Fibroblast of the conjunctiva (primary cell): ENCODE measurements at regions not wholly inside any gene's neighbourhood (a gene's known extent, or its start where the extent isn't known, plus 50 kb on each side); places are given as distances from the start of the nearest gene placed in this dataset.
A peak's percentile ranks its signal among the peaks of the same experiment; 100 is the strongest.

ENCODE experiments used
- DNase-seq: peaks from one replicate; pipeline ENCODE4 v3.0.0-alpha.2; 2010; ENCODE audit warnings: low read depth

GRCh38 chr15:60095711-60096110 lies 91.6 kb downstream of the FOXB1 start:
- DNase-seq, result no peak

- DNase-seq, result no peak
These were observed 92.0 kb downstream of the FOXB1 start for GRCh38 chr15:60096157-60096556.

GRCh38 chr15:60101416-60101815 lies 97.3 kb downstream of the FOXB1 start:
- DNase-seq, result no peak

- no peak for DNase-seq
These were observed 98.6 kb downstream of the FOXB1 start for GRCh38 chr15:60102748-60103147.

GRCh38 chr15:60110909-60111308 lies 106.8 kb downstream of the FOXB1 start:
- no peak for DNase-seq

- peak; percentile 13 for DNase-seq
These were observed 111.7 kb downstream of the FOXB1 start for GRCh38 chr15:60115579-60116380.

GRCh38 chr15:60116456-60117089 lies 112.5 kb downstream of the FOXB1 start:
- DNase-seq, result no peak

- no peak for DNase-seq
These were observed 114.0 kb downstream of the FOXB1 start for GRCh38 chr15:60118146-60118545.

GRCh38 chr15:60118626-60119025 lies 114.5 kb downstream of the FOXB1 start:
- no peak for DNase-seq

- no peak for DNase-seq
These were observed 115.0 kb downstream of the FOXB1 start for GRCh38 chr15:60119101-60119500.

- DNase-seq, result no peak
These were observed 116.0 kb downstream of the FOXB1 start for GRCh38 chr15:60120100-60120499.

- no peak for DNase-seq
These were observed 117.7 kb downstream of the FOXB1 start for GRCh38 chr15:60121845-60122244.

- no peak for DNase-seq
These were observed 118.6 kb downstream of the FOXB1 start for GRCh38 chr15:60122691-60123090.

- DNase-seq, result no peak
These were observed 120.5 kb downstream of the FOXB1 start for GRCh38 chr15:60124460-60125070.

GRCh38 chr15:60125334-60125733 lies 121.2 kb downstream of the FOXB1 start:
- DNase-seq, result no peak

GRCh38 chr15:60126200-60126599 lies 122.1 kb downstream of the FOXB1 start:
- no peak for DNase-seq

GRCh38 chr15:60126661-60127060 lies 122.5 kb downstream of the FOXB1 start:
- DNase-seq, result no peak

GRCh38 chr15:60128000-60128376 lies 123.9 kb downstream of the FOXB1 start:
- no peak for DNase-seq

GRCh38 chr15:60128710-60129109 lies 124.6 kb downstream of the FOXB1 start:
- DNase-seq, result no peak

- DNase-seq, result no peak
These were observed 126.3 kb downstream of the FOXB1 start for GRCh38 chr15:60130398-60130797.

- no peak for DNase-seq
These were observed 126.7 kb downstream of the FOXB1 start for GRCh38 chr15:60130821-60131220.

GRCh38 chr15:60134609-60135008 lies 130.5 kb downstream of the FOXB1 start:
- no peak for DNase-seq

- no peak for DNase-seq
These were observed 131.8 kb downstream of the FOXB1 start for GRCh38 chr15:60135961-60136360.
